ENCODE measurements at regions not wholly inside any gene's neighbourhood (a gene's known extent, or its start where the extent isn't known, plus 50 kb on each side); places are given as distances from the start of the nearest gene placed in this dataset.

DNA sequence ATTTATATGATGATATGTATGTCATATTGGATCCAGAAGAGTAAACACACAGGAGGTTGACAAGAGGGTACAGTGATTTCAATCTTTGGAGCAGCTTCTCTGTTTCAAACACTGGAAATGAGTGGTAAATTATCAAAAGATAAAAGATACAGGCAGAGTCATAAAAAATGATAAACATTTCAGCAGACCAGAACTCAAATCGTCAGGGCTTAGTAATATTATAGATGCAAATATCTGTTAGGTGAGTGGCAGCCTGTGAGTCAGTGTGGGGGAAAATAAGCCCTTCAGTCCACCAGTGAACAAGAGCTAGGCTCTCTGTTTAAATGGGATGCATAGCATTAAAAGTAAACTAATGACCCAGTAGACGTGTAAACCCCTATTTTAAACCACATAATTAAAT is 1378.1 kb downstream of the EFNA5 start:
- intact Hi-C loops (cut with micrococcal nuclease; ENCODE audit: unreplicated experiment) = no loop called here
- DNase-seq (ENCODE audit: low spot score) = no peak
- Histone ChIP-seq H3K4me3 (ENCODE audit: low read depth, low read length, poor library complexity, severe bottlenecking) (no peak overlapping the region), H3K36me3 (ENCODE audit: insufficient read depth, low read length, poor library complexity, severe bottlenecking) (no peaks in the 10 kb centered on the region), H3K9me3 (ENCODE audit: low read depth, low read length, poor library complexity, severe bottlenecking) (no peaks in the 10 kb centered on the region), H3K27ac (ENCODE audit: low read depth, low read length, poor library complexity, severe bottlenecking) (no peak overlapping the region), H3K4me1 (ENCODE audit: insufficient read depth, low read length, poor library complexity, severe bottlenecking) (no peaks in the 10 kb centered on the region), H3K27me3 (replicated peaks; ENCODE audit: insufficient read depth, low read depth, low read length, poor library complexity) (no peaks in the 10 kb centered on the region)
- BruUV-seq (replicated peaks) = no TSS peak
- CTCF ChIA-PET = no interaction called here
- TF ChIP-seq, protein P1, sequence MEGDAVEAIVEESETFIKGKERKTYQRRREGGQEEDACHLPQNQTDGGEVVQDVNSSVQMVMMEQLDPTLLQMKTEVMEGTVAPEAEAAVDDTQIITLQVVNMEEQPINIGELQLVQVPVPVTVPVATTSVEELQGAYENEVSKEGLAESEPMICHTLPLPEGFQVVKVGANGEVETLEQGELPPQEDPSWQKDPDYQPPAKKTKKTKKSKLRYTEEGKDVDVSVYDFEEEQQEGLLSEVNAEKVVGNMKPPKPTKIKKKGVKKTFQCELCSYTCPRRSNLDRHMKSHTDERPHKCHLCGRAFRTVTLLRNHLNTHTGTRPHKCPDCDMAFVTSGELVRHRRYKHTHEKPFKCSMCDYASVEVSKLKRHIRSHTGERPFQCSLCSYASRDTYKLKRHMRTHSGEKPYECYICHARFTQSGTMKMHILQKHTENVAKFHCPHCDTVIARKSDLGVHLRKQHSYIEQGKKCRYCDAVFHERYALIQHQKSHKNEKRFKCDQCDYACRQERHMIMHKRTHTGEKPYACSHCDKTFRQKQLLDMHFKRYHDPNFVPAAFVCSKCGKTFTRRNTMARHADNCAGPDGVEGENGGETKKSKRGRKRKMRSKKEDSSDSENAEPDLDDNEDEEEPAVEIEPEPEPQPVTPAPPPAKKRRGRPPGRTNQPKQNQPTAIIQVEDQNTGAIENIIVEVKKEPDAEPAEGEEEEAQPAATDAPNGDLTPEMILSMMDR (conservative IDR thresholded peaks at IDR 0.05; ENCODE audit: low read depth, low read length) = no peak
- no peak for TF ChIP-seq EZH2 (IDR thresholded peaks at IDR 0.05; ENCODE audit: borderline replicate concordance, low read depth, low read length, poor library complexity, severe bottlenecking)
- POLR2A ChIA-PET (ENCODE audit: low non-redundant PET) = no interaction called here

DNA sequence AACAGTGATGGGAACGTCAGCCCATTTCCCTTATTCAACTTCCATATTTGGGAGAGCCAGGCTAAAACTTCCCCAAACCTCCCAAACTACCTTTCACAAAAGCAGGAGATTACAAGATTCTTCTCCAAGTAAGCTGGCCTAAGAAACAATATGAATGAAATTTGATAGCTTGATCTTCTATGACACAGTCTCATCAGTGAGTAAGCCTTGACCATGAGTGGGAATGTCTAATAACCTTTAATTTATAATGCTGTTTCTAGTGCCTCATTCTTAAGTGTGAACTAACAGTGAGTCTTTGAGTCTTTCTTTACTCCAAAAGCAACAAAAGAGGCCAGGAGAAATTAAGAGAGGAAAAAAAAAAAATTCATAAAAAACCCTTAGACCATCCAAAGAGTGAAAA is 1379.9 kb downstream of the EFNA5 start:
- POLR2A ChIA-PET (ENCODE audit: low non-redundant PET) = no interaction called here
- Histone ChIP-seq H3K27ac (ENCODE audit: low read depth, low read length, poor library complexity, severe bottlenecking) (no peak overlapping the region), H3K36me3 (ENCODE audit: insufficient read depth, low read length, poor library complexity, severe bottlenecking) (no peaks in the 10 kb centered on the region), H3K4me3 (ENCODE audit: low read depth, low read length, poor library complexity, severe bottlenecking) (no peak overlapping the region), H3K4me1 (ENCODE audit: insufficient read depth, low read length, poor library complexity, severe bottlenecking) (no peaks in the 10 kb centered on the region), H3K27me3 (replicated peaks; ENCODE audit: insufficient read depth, low read depth, low read length, poor library complexity) (no peaks in the 10 kb centered on the region), H3K9me3 (ENCODE audit: low read depth, low read length, poor library complexity, severe bottlenecking) (no peaks in the 10 kb centered on the region)
- CTCF ChIA-PET = no interaction called here
- no peak for TF ChIP-seq EZH2 (IDR thresholded peaks at IDR 0.05; ENCODE audit: borderline replicate concordance, low read depth, low read length, poor library complexity, severe bottlenecking)
- TF ChIP-seq, protein P1 (conservative IDR thresholded peaks at IDR 0.05; ENCODE audit: low read depth, low read length) = no peak
- DNase-seq (ENCODE audit: low spot score) = no peak
- intact Hi-C loops (cut with micrococcal nuclease; ENCODE audit: unreplicated experiment) = no loop called here
- no TSS peak for BruUV-seq (replicated peaks)

DNA sequence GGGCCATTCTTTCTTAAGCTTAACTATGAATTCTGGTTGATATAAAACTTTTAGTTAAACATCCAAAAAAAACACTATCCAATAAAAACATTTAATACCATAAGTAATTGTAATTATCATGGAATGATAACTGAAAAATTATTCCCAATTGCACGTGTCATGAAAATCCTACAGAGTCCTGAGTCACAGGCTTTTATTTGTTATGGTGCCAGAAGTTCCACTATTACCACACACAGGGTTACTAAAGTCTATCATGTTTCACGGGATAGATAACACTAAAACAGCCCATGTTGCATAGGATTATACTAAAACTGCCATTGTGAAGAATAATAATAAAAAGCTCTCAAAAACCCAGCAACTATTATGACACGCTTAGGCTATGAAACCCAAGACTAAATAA is 1381.8 kb downstream of the EFNA5 start:
- Histone ChIP-seq H3K27ac (ENCODE audit: low read depth, low read length, poor library complexity, severe bottlenecking) (no peak overlapping the region), H3K27me3 (replicated peaks; ENCODE audit: insufficient read depth, low read depth, low read length, poor library complexity) (no peaks in the 10 kb centered on the region), H3K4me3 (ENCODE audit: low read depth, low read length, poor library complexity, severe bottlenecking) (no peak overlapping the region), H3K9me3 (ENCODE audit: low read depth, low read length, poor library complexity, severe bottlenecking) (no peaks in the 10 kb centered on the region), H3K36me3 (ENCODE audit: insufficient read depth, low read length, poor library complexity, severe bottlenecking) (no peaks in the 10 kb centered on the region), H3K4me1 (ENCODE audit: insufficient read depth, low read length, poor library complexity, severe bottlenecking) (no peaks in the 10 kb centered on the region)
- intact Hi-C loops (cut with micrococcal nuclease; ENCODE audit: unreplicated experiment) = no loop called here
- DNase-seq (ENCODE audit: low spot score) = no peak
- no TSS peak for BruUV-seq (replicated peaks)
- ChIA-PET CTCF (no interaction called here), POLR2A (ENCODE audit: low non-redundant PET) (no interaction called here)
- TF ChIP-seq, protein P1 (conservative IDR thresholded peaks at IDR 0.05; ENCODE audit: low read depth, low read length) = no peak
- no peak for TF ChIP-seq EZH2 (IDR thresholded peaks at IDR 0.05; ENCODE audit: borderline replicate concordance, low read depth, low read length, poor library complexity, severe bottlenecking)

All from A673 (cell line).